ENCODE measurements at regions not wholly inside any gene's neighbourhood (a gene's known extent, or its start where the extent isn't known, plus 50 kb on each side); places are given as distances from the start of the nearest gene placed in this dataset.

DNA sequence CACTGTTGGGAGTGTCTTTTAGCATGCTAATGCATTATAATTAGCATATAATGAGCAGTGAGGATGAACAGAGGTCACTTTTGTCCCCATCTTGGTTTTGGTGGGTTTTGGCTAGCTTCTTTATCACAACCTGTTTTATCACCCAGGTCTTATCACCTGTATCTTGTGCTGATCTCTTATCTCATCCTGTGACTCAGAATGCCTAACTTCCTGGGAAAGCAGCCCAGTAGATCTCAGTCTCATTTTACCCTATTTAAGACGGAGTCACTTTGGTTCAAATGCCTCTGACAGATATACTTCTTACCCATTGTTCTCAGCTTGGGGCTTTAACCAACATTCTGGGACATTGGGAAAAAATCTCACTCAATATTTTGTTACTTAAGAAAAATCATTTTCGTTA, 348.7 kb downstream of the PBX1 start:
- Histone ChIP-seq H3K36me3 (ENCODE audit: insufficient read depth, low read length) (no peaks in the 10 kb centered on the region), H3K4me3 (ENCODE audit: low read length) (no peak overlapping the region), H3K27me3 (ENCODE audit: insufficient read depth, low read length) (no peaks in the 10 kb centered on the region), H3K9ac (ENCODE audit: low read depth, low read length) (no peak overlapping the region), H3K9me3 (ENCODE audit: insufficient read depth, low read depth, low read length) (no peaks in the 10 kb centered on the region), H3K4me1 (ENCODE audit: insufficient read depth, low read length) (peaks cover 6% of the 10 kb centered on the region; the same call in 1 of the 2 replicates), H3K27ac (ENCODE audit: low read depth, low read length) (no peak overlapping the region)
- 0% methylated on average over 1 of the region's 2 CpGs for WGBS

DNA sequence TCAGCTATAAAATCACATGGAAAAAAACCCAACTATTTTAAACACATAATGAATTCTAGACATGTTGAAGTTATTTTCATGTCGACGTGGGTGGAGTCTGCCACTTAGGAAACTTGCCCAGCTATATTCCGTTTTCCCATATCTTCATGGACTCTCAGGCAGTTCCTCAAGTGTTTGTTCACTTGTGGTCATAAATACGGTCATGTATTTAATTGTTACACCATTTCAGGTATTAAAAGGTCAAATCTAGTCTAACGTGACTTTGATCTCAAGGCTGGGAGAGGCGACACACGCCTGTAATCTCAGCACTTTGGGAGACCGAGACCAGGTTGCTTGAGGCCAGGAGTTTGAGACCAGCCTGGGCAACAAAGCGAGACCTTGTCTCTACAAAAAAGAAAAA, 346.9 kb downstream of the PBX1 start:
- no peaks in the 10 kb centered on the region for H3K27me3 ChIP-seq (ENCODE audit: insufficient read depth, low read length)
- no peaks in the 10 kb centered on the region for H3K9me3 ChIP-seq (ENCODE audit: insufficient read depth, low read depth, low read length)
- 95% methylated on average over 9 of the region's 9 CpGs for WGBS
- no peaks in the 10 kb centered on the region for H3K36me3 ChIP-seq (ENCODE audit: insufficient read depth, low read length)
- no peak overlapping the region for H3K4me3 ChIP-seq (ENCODE audit: low read length)
- H3K4me1 ChIP-seq (ENCODE audit: insufficient read depth, low read length): peaks cover 11% of the 10 kb centered on the region; the same call in 1 of the 2 replicates
- no peak overlapping the region for H3K27ac ChIP-seq (ENCODE audit: low read depth, low read length)
- no peak overlapping the region for H3K9ac ChIP-seq (ENCODE audit: low read depth, low read length)

DNA sequence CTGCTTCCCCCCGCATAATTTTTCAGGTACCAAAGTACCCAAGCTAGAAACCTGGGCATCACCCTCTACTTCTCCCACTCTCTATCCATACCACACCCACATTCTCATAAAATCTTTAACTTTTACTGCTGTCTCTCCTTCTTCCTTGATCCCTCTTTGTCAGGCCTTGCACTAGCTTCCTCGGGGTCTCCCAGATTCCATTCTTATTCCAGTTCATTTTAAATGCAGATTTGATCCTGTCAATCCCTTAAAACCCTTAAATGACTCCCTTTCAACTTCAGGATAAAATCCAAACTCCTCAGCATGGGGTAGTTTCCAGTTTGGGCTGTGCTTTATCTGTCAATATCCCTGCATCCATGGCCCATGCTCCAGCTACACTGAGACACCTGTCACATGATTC, 343.5 kb downstream of the PBX1 start:
- no peaks in the 10 kb centered on the region for H3K36me3 ChIP-seq (ENCODE audit: insufficient read depth, low read length)
- H3K4me3 ChIP-seq (ENCODE audit: low read length): no peak overlapping the region
- WGBS: 40% methylated on average over 2 of the region's 2 CpGs
- H3K9ac ChIP-seq (ENCODE audit: low read depth, low read length): no peak overlapping the region
- H3K9me3 ChIP-seq (ENCODE audit: insufficient read depth, low read depth, low read length): no peaks in the 10 kb centered on the region
- H3K27me3 ChIP-seq (ENCODE audit: insufficient read depth, low read length): no peaks in the 10 kb centered on the region
- H3K4me1 ChIP-seq (ENCODE audit: insufficient read depth, low read length): peaks cover 11% of the 10 kb centered on the region; the same call in 1 of the 2 replicates
- H3K27ac ChIP-seq (ENCODE audit: low read depth, low read length): no peak overlapping the region
